Upper lobe of left lung (tissue), 6 donors: ENCODE measurements at regions not wholly inside any gene's neighbourhood (a gene's known extent, or its start where the extent isn't known, plus 50 kb on each side); places are given as distances from the start of the nearest gene placed in this dataset.

Source experiments
- ATAC-seq, 2 donors: fragments of 200-7000 bp; cut with Tn5 transposase; one replicate each; pipeline ENCODE4 v1.9.1; 2022; ENCODE audit warnings: mild to moderate bottlenecking in 2 of 2, moderate library complexity in 2 of 2; ENCODE audit not compliant: low FRiP score in 2 of 2
- DNase-seq, 2 donors: peaks; one replicate each; pipeline ENCODE4 v3.0.0-alpha.2; 2019 to 2020
- H3K27ac ChIP-seq, 4 donors: fragments of 200-600 bp; sonication (generic); one replicate each; pipeline ENCODE4 v1.5.1; 2016 to 2019
- H3K27me3 ChIP-seq, 4 donors: fragments of 200-600 bp; sonication (generic); one replicate each; pipeline ENCODE4 v1.5.1; 2017 to 2019
- H3K36me3 ChIP-seq, 4 donors: fragments of 200-600 bp; sonication (generic); one replicate each; pipeline ENCODE4 v1.5.1; 2016 to 2019
- H3K4me1 ChIP-seq, 4 donors: fragments of 200-600 bp; sonication (generic); one replicate each; pipeline ENCODE4 v1.5.1; 2018 to 2019
- H3K4me3 ChIP-seq, 4 donors: fragments of 200-600 bp; sonication (generic); one replicate each; pipeline ENCODE4 v1.5.1; 2017 to 2019; ENCODE audit warnings: mild to moderate bottlenecking in 2 of 4, moderate library complexity in 1 of 4
- H3K9me3 ChIP-seq, 4 donors: fragments of 200-600 bp; sonication (generic); one replicate each; pipeline ENCODE4 v1.5.1; 2018 to 2019
- EP300 ChIP-seq, 4 donors: sonication (generic); formaldehyde crosslinking; IDR thresholded peaks; one replicate each; pipeline ENCODE4 v1.5.1; 2017; ENCODE audit warnings: antibody characterized with exemption in 4 of 4, control low read depth in 2 of 4
- POLR2A ChIP-seq, 4 donors: fragments of 450-650 bp; IDR thresholded peaks; one replicate each; pipeline ENCODE4 v1.5.1; 2016 to 2017; ENCODE audit warnings: antibody characterized with exemption in 4 of 4, mild to moderate bottlenecking in 2 of 4
- POLR2AphosphoS5 ChIP-seq, 2 donors: sonication (generic); formaldehyde crosslinking; IDR thresholded peaks; one replicate each; pipeline ENCODE4 v1.5.1; 2017; ENCODE audit warnings: antibody characterized with exemption in 2 of 2
- WGBS, 2 donors: methylation state at CpG; one replicate each; pipeline ENCODE4 v1.1.5; 2017 to 2018; 5-methylcytosine and 5-hydroxymethylcytosine counted together
- TF ChIP-seq, protein P1 (sequence below), 6 experiments: fragments of 450-650 bp in 4 of 6; fragments of 200-600 bp in 2 of 6; sonication (generic) in 2 of 6; IDR thresholded peaks; one replicate each; pipeline ENCODE4 v1.5.1; 2016 to 2019; ENCODE audit warnings: antibody characterized with exemption in 6 of 6
- donor health status: DM: no; HTN: no; CAD: no; lungs with moderate emphysema.
- donor health status: DM: no; HTN: yes; CAD: no; lungs with severe emphysema.

DNA sequence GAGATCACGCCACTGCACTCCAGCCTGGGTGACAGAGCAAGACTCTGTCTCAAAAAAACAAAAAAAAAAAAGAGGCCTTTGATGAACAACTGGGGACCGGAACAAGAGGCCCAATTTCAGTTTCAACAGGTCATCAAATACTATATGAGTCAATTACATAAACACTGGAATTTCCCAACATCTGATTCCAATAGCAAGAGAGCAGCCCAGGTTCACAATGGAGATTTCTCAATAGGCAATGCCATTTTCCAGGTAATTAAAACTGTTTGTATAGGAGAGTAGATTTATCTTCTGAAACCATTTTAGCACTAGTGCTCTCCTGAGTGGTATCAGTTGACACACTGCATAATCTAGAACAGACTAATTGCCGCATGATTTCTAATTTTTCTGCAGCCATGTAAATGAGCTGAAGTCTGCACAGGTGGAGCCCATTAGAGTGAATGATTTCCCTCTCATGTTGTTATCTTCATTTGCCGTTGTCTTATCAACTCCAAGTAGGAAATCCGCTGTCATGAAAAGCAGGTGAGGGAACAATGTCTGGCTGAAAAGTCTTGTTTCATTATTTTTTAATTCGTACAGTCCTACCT is 264.1 kb upstream of the MEIS1 start:
- TF ChIP-seq POLR2AphosphoS5 (IDR thresholded peaks at IDR 0.05), result no peak
- TF ChIP-seq, protein P1, sequence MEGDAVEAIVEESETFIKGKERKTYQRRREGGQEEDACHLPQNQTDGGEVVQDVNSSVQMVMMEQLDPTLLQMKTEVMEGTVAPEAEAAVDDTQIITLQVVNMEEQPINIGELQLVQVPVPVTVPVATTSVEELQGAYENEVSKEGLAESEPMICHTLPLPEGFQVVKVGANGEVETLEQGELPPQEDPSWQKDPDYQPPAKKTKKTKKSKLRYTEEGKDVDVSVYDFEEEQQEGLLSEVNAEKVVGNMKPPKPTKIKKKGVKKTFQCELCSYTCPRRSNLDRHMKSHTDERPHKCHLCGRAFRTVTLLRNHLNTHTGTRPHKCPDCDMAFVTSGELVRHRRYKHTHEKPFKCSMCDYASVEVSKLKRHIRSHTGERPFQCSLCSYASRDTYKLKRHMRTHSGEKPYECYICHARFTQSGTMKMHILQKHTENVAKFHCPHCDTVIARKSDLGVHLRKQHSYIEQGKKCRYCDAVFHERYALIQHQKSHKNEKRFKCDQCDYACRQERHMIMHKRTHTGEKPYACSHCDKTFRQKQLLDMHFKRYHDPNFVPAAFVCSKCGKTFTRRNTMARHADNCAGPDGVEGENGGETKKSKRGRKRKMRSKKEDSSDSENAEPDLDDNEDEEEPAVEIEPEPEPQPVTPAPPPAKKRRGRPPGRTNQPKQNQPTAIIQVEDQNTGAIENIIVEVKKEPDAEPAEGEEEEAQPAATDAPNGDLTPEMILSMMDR (IDR thresholded peaks at IDR 0.05), result no peak
- TF ChIP-seq POLR2A (IDR thresholded peaks at IDR 0.05), result no peak
- TF ChIP-seq EP300 (IDR thresholded peaks at IDR 0.05), result no peak
- H3K9me3 ChIP-seq, result no peaks in the 10 kb centered on the region
- no peak overlapping the region for H3K4me3 ChIP-seq
- 69 to 72% methylated on average over 6 of the region's 6 CpGs for WGBS, 2 donors
- DNase-seq, result no peak
- no peaks in the 10 kb centered on the region for H3K4me1 ChIP-seq
- ATAC-seq, result no peak
- no peaks in the 10 kb centered on the region for H3K36me3 ChIP-seq
- H3K27me3 ChIP-seq, result no peaks in the 10 kb centered on the region
- no peak overlapping the region for H3K27ac ChIP-seq

DNA sequence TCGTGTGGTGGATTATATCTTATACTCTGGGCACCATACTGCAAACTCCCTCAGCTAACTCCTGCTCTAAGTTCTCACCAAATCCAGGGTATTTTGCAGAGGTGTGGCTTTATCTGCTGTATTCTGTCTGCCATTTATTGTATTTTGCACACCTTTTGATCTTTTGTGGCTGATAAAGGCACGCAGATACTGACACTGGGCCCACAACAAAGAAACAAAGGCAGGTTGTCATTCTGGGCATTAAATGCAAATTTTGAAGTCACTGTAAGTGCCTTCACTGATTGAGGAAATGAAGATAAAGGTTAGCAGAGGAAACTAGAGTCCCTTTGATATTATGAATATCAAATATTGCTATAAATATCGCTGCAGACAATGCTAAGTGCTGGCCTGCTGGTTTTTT is 265.8 kb upstream of the MEIS1 start:
- H3K4me1 ChIP-seq, result no peaks in the 10 kb centered on the region
- H3K27me3 ChIP-seq, result no peaks in the 10 kb centered on the region
- H3K4me3 ChIP-seq, result no peak overlapping the region
- H3K27ac ChIP-seq, result no peak overlapping the region
- no peaks in the 10 kb centered on the region for H3K9me3 ChIP-seq
- H3K36me3 ChIP-seq, result no peaks in the 10 kb centered on the region
- TF ChIP-seq POLR2AphosphoS5 (IDR thresholded peaks at IDR 0.05) (no peak), EP300 (IDR thresholded peaks at IDR 0.05) (no peak), POLR2A (IDR thresholded peaks at IDR 0.05) (no peak)
- TF ChIP-seq, protein P1 (IDR thresholded peaks at IDR 0.05), result no peak
- no peak for ATAC-seq
- 72 to 81% methylated on average over 3 of the region's 3 CpGs for WGBS, 2 donors
- no peak for DNase-seq

DNA sequence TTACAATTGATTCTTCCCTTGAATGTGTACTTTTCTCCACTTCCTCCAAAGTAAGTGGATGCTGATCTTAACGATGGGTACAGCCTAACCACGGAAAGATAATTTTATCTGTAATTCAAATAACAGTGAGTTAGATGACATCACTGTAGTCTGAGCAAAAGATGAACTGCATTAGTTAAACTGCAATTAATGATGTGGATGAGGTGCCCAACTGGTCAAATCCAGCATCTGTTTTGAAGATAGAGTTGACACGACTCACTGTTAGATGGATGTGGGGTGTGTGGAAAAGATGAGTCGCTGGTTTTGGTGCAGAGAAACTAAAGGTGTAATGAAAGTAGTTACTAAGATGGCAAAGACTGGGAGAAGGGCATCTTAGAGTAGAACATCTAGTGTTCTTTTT is 270.5 kb upstream of the MEIS1 start:
- H3K27ac ChIP-seq, result no peak overlapping the region
- no peaks in the 10 kb centered on the region for H3K36me3 ChIP-seq
- no peaks in the 10 kb centered on the region for H3K4me1 ChIP-seq
- H3K4me3 ChIP-seq, result no peak overlapping the region
- DNase-seq, result no peak
- no peaks in the 10 kb centered on the region for H3K9me3 ChIP-seq
- TF ChIP-seq, protein P1 (IDR thresholded peaks at IDR 0.05), result no peak
- TF ChIP-seq POLR2AphosphoS5 (IDR thresholded peaks at IDR 0.05) (no peak), EP300 (IDR thresholded peaks at IDR 0.05) (no peak), POLR2A (IDR thresholded peaks at IDR 0.05) (no peak)
- H3K27me3 ChIP-seq, result no peaks in the 10 kb centered on the region
- no peak for ATAC-seq
- WGBS, 2 donors, result 73 to 81% methylated on average over 4 of the region's 4 CpGs

DNA sequence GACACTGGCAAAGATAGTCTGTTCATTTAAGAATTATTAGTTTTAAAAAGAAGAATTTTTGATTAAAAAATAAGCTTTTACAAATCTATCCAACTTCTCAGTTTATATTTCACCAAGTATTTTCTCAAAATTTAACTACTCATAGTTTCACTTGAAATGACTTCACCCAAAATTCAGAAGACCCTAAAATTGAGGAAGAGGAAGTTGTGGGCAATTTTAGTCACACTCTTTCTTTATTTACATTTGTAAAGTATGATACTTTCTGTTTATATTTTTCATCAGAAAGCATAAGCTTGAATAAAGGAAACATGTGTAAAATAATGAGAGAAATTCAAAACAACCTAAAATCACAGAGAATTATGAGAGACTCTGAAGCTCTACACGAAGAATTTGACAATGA is 278.8 kb upstream of the MEIS1 start:
- Histone ChIP-seq H3K4me1 (no peaks in the 10 kb centered on the region), H3K4me3 (no peak overlapping the region), H3K27me3 (no peaks in the 10 kb centered on the region), H3K9me3 (peaks cover 0 to 20% (median 12%) of the 10 kb centered on the region in 4 donors), H3K36me3 (no peaks in the 10 kb centered on the region), H3K27ac (no peak overlapping the region)
- TF ChIP-seq POLR2A (IDR thresholded peaks at IDR 0.05) (no peak), POLR2AphosphoS5 (IDR thresholded peaks at IDR 0.05) (no peak), EP300 (IDR thresholded peaks at IDR 0.05) (no peak)
- TF ChIP-seq, protein P1 (IDR thresholded peaks at IDR 0.05), result no peak
- ATAC-seq (no peak), DNase-seq (no peak)
- 48 to 60% methylated on average over 1 of the region's 1 CpG for WGBS, 2 donors

DNA sequence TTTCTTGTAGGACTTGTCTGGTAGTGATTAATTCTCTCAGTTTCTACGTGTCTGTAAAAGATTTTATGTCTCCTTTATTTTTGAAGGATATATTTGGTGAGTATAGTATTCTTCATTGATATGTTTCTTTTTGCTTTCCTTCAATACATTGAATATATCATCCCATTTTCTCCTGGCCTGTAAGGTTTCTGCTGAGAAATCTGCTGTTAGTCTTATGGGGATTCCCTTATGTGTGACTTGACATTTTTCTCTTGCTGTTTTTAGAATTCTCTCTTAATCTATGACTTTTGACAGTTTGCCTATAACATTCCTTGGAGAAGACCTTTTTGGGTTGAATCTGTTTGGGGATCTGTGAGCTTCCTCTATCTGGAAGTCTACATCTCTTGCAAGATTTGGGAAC is 281.0 kb upstream of the MEIS1 start:
- H3K27me3 ChIP-seq, result no peaks in the 10 kb centered on the region
- H3K36me3 ChIP-seq, result no peaks in the 10 kb centered on the region
- no peak overlapping the region for H3K27ac ChIP-seq
- WGBS, 2 donors, result 50 to 63% methylated on average over 1 of the region's 1 CpG
- H3K9me3 ChIP-seq, result peaks cover 0 to 26% (median 12%) of the 10 kb centered on the region in 4 donors
- ATAC-seq (no peak), DNase-seq (no peak)
- no peaks in the 10 kb centered on the region for H3K4me1 ChIP-seq
- H3K4me3 ChIP-seq, result no peak overlapping the region
- TF ChIP-seq, protein P1 (IDR thresholded peaks at IDR 0.05), result no peak
- TF ChIP-seq POLR2A (IDR thresholded peaks at IDR 0.05), result no peak
- TF ChIP-seq POLR2AphosphoS5 (IDR thresholded peaks at IDR 0.05), result no peak
- no peak for TF ChIP-seq EP300 (IDR thresholded peaks at IDR 0.05)
